H1 (cell line): ENCODE measurements at regions not wholly inside any gene's neighbourhood (a gene's known extent, or its start where the extent isn't known, plus 50 kb on each side); places are given as distances from the start of the nearest gene placed in this dataset.

Source experiments
- CTCF ChIA-PET: fragments of 300-600 bp; sonication (Branson Sonifier 250); formaldehyde crosslinking; loops from one replicate; lab custom pipeline; 2021; ENCODE audit not compliant: partially characterized antibody; lab: Charles Lee
- POLR2A ChIA-PET: fragments of 300-600 bp; sonication (Branson Sonifier 250); formaldehyde crosslinking; loops from one replicate; lab custom pipeline; 2021; ENCODE audit warnings: inconsistent platforms; ENCODE audit not compliant: partially characterized antibody; lab: Charles Lee
- DNase-seq, 2 experiments: peaks; one replicate each; pipeline versions ENCODE4 v3.0.0 to v3.0.0-alpha.2; 2010 to 2022; ENCODE audit warnings: low spot score in 2 of 2, low read depth in 1 of 2, mixed read lengths in 1 of 2
- FAIRE-seq: peaks from 2 replicates; lab custom pipeline; 2011; peaks lifted over from hg19 to GRCh38; lab: Jason Lieb, UNC
- H2AFZ ChIP-seq: 2 replicates; pipeline ENCODE4 v1.8.1; 2012; ENCODE audit warnings: low read length, inconsistent platforms
- H2AK5ac ChIP-seq: 2 replicates; pipeline ENCODE4 v1.6.1; 2013; ENCODE audit warnings: low read depth, low read length
- H2BK120ac ChIP-seq: replicated peaks from 2 replicates; pipeline ENCODE3; 2013; ENCODE audit warnings: low read depth, low read length, inconsistent platforms
- H2BK12ac ChIP-seq: 2 replicates; pipeline ENCODE4 v1.6.1; 2013; ENCODE audit warnings: low read depth, low read length
- H2BK15ac ChIP-seq: 2 replicates; pipeline ENCODE4 v1.6.1; 2013; ENCODE audit warnings: low read length
- H2BK20ac ChIP-seq: 2 replicates; pipeline ENCODE4 v1.6.1; 2013; ENCODE audit warnings: low read length
- H2BK5ac ChIP-seq: 2 replicates; pipeline ENCODE4 v1.6.1; 2013; ENCODE audit warnings: low read depth, low read length
- H3K14ac ChIP-seq: 2 replicates; pipeline ENCODE4 v1.6.1; 2013; ENCODE audit warnings: inconsistent platforms; ENCODE audit not compliant: insufficient read length
- H3K18ac ChIP-seq: 2 replicates; pipeline ENCODE4 v1.6.1; 2013; ENCODE audit warnings: low read length; ENCODE audit errors: extremely low read depth
- H3K23ac ChIP-seq: 2 replicates; pipeline ENCODE4 v1.6.1; 2013; ENCODE audit warnings: inconsistent platforms; ENCODE audit not compliant: insufficient read length
- H3K23me2 ChIP-seq: 2 replicates; pipeline ENCODE4 v1.6.1; 2013; ENCODE audit warnings: low read depth, low read length
- H3K27ac ChIP-seq: 2 replicates; pipeline ENCODE4 v1.6.1; 2011; ENCODE audit warnings: low read depth, low read length, inconsistent platforms
- H3K27me3 ChIP-seq, 4 experiments: replicated peaks in 1 of 4; 1 replicate in 1 of 4; 2 replicates in 3 of 4; pipeline versions ENCODE4 v1.6.1 to v1.8.1; 2011 to 2013; ENCODE audit warnings: low read length in 3 of 4, mild to moderate bottlenecking in 3 of 4, inconsistent platforms in 2 of 4, mixed read lengths in 2 of 4, moderate library complexity in 1 of 4; ENCODE audit not compliant: control insufficient read depth in 3 of 4, insufficient read depth in 3 of 4; ENCODE audit errors: extremely low read depth in 1 of 4
- H3K36me3 ChIP-seq, 4 experiments: 2 replicates each; pipeline versions ENCODE4 v1.6.1 to v1.8.1; 2011 to 2013; ENCODE audit warnings: mild to moderate bottlenecking in 4 of 4, low read length in 3 of 4, moderate library complexity in 2 of 4, control low read depth in 1 of 4, inconsistent platforms in 1 of 4; ENCODE audit not compliant: insufficient read depth in 4 of 4, control insufficient read depth in 2 of 4
- H3K4ac ChIP-seq: replicated peaks from 2 replicates; pipeline ENCODE3; 2013; ENCODE audit warnings: low read length, low read depth, mixed read lengths, inconsistent platforms; ENCODE audit not compliant: insufficient read length
- H3K4me1 ChIP-seq, 4 experiments: replicated peaks in 1 of 4; 1 replicate in 1 of 4; 2 replicates in 3 of 4; pipeline versions ENCODE4 v1.6.1 to v1.8.1; 2011 to 2013; ENCODE audit warnings: low read length in 3 of 4, inconsistent platforms in 2 of 4, mixed read lengths in 1 of 4; ENCODE audit not compliant: insufficient read depth in 4 of 4, control insufficient read depth in 3 of 4
- H3K4me2 ChIP-seq, 2 experiments: 2 replicates each; pipeline versions ENCODE4 v1.6.1 to v1.8.1; 2011 to 2013; ENCODE audit warnings: low read depth in 2 of 2, low read length in 2 of 2, control low read depth in 1 of 2, inconsistent platforms in 1 of 2, mild to moderate bottlenecking in 1 of 2; ENCODE audit not compliant: insufficient read depth in 1 of 2
- H3K4me3 ChIP-seq, 4 experiments: fragments of 200-600, 300-600 bp in 1 of 4; sonication (generic), shearing (Covaris generic), sonication (Bioruptor Twin) in 1 of 4; 2 replicates each; pipeline versions ENCODE4 v1.5.1 to v1.8.1; 2011 to 2016; ENCODE audit warnings: low read length in 4 of 4, low read depth in 3 of 4, control low read depth in 2 of 4, inconsistent platforms in 2 of 4, mild to moderate bottlenecking in 2 of 4, mixed read lengths in 1 of 4, moderate library complexity in 1 of 4; ENCODE audit not compliant: insufficient read depth in 2 of 4; ENCODE audit errors: extremely low read depth in 1 of 4
- H3K56ac ChIP-seq: replicated peaks from 2 replicates; pipeline ENCODE3; 2013; ENCODE audit warnings: low read depth, mild to moderate bottlenecking, mixed read lengths, low read length, inconsistent platforms; ENCODE audit not compliant: insufficient read length
- H3K79me1 ChIP-seq: 2 replicates; pipeline ENCODE4 v1.6.1; 2013; ENCODE audit warnings: low read depth, low read length, control low read depth
- H3K79me2 ChIP-seq, 2 experiments: 2 replicates each; pipeline versions ENCODE4 v1.6.1 to v1.8.1; 2012 to 2013; ENCODE audit warnings: low read length in 2 of 2, mild to moderate bottlenecking in 2 of 2, inconsistent platforms in 1 of 2; ENCODE audit not compliant: insufficient read depth in 2 of 2, control insufficient read depth in 1 of 2
- H3K9ac ChIP-seq, 4 experiments: replicated peaks in 1 of 4; 1 replicate in 1 of 4; 2 replicates in 3 of 4; pipeline versions ENCODE4 v1.6.1 to v1.8.1; 2011 to 2013; ENCODE audit warnings: low read depth in 3 of 4, low read length in 3 of 4, control low read depth in 2 of 4, mild to moderate bottlenecking in 2 of 4, moderate library complexity in 2 of 4, inconsistent platforms in 1 of 4; ENCODE audit errors: extremely low read depth in 1 of 4
- H3K9me3 ChIP-seq, 2 experiments: 2 replicates each; pipeline versions ENCODE4 v1.6.1 to v1.8.1; 2012 to 2013; ENCODE audit warnings: mild to moderate bottlenecking in 2 of 2, moderate library complexity in 2 of 2, control low read depth in 1 of 2, inconsistent platforms in 1 of 2, low read depth in 1 of 2, low read length in 1 of 2, mixed read lengths in 1 of 2; ENCODE audit not compliant: insufficient read depth in 2 of 2
- H4K20me1 ChIP-seq, 2 experiments: replicated peaks in 1 of 2; 2 replicates each; pipeline versions ENCODE3 to v1.8.1; 2011 to 2013; ENCODE audit warnings: inconsistent platforms in 2 of 2, low read length in 2 of 2, mild to moderate bottlenecking in 1 of 2; ENCODE audit not compliant: insufficient read depth in 2 of 2, control insufficient read depth in 1 of 2
- H4K5ac ChIP-seq: 2 replicates; pipeline ENCODE4 v1.6.1; 2013; ENCODE audit warnings: low read length, low read depth, mixed read lengths, inconsistent platforms; ENCODE audit not compliant: insufficient read length
- H4K8ac ChIP-seq: 2 replicates; pipeline ENCODE4 v1.8.0; 2013; ENCODE audit warnings: mild to moderate bottlenecking, moderate library complexity, low read length, inconsistent platforms; ENCODE audit not compliant: insufficient read depth; ENCODE audit errors: extremely low read depth
- H4K91ac ChIP-seq: replicated peaks from 2 replicates; pipeline ENCODE3; 2013; ENCODE audit warnings: low read length, mixed read lengths, inconsistent platforms; ENCODE audit not compliant: insufficient read length
- BACH1 ChIP-seq: IDR thresholded peaks from 2 replicates; pipeline ENCODE4 v1.6.1; 2012; ENCODE audit warnings: low read length, improper control_type of control experiment
- GTF2F1 ChIP-seq: IDR thresholded peaks from 2 replicates; pipeline ENCODE4 v1.6.1; 2012; ENCODE audit warnings: low read depth, low read length, improper control_type of control experiment, borderline replicate concordance
- MAFK ChIP-seq: IDR thresholded peaks from 2 replicates; pipeline ENCODE4 v1.6.1; 2012; ENCODE audit warnings: low read depth, mild to moderate bottlenecking, improper control_type of control experiment, low read length
- NANOG ChIP-seq: IDR thresholded peaks from 2 replicates; pipeline ENCODE4 v1.6.1; 2011; ENCODE audit warnings: low read length, low read depth, mild to moderate bottlenecking, inconsistent platforms; ENCODE audit not compliant: insufficient read depth, poor library complexity, severe bottlenecking
- PHF8 ChIP-seq: fragments of 200-600 bp; sonication (generic); conservative IDR thresholded peaks from 2 replicates; pipeline ENCODE4 v1.7.1; 2012; ENCODE audit warnings: low read depth, mild to moderate bottlenecking, inconsistent platforms, low read length, moderate library complexity
- RFX5 ChIP-seq: IDR thresholded peaks from 2 replicates; pipeline ENCODE4 v1.6.1; 2011; ENCODE audit warnings: low read depth, low read length, improper control_type of control experiment, borderline replicate concordance
- RNF2 ChIP-seq: fragments of 200-900, 300-1000 bp; sonication (generic); IDR thresholded peaks from 2 replicates; pipeline ENCODE4 v1.7.1; 2016; ENCODE audit warnings: borderline replicate concordance, low read depth, mild to moderate bottlenecking, antibody characterized with exemption, low read length; ENCODE audit not compliant: poor library complexity, severe bottlenecking; ENCODE audit errors: missing control alignments
- SIN3A ChIP-seq, 2 experiments: IDR thresholded peaks in 1 of 2; conservative IDR thresholded peaks in 1 of 2; 2 replicates each; pipeline ENCODE4 v1.6.1; 2011 to 2012; ENCODE audit warnings: low read length in 2 of 2, improper control_type of control experiment in 1 of 2, low read depth in 1 of 2, mild to moderate bottlenecking in 1 of 2
- SIX5 ChIP-seq: IDR thresholded peaks from 2 replicates; pipeline ENCODE4 v1.6.1; 2011; ENCODE audit warnings: mild to moderate bottlenecking, low read depth, low read length
- SP2 ChIP-seq: IDR thresholded peaks from 2 replicates; pipeline ENCODE4 v1.6.1; 2012; ENCODE audit warnings: mild to moderate bottlenecking, low read length, inconsistent platforms
- TAF1 ChIP-seq: IDR thresholded peaks from 2 replicates; pipeline ENCODE4 v1.6.1; 2011; ENCODE audit warnings: mild to moderate bottlenecking, low read depth, low read length
- TAF7 ChIP-seq: optimal IDR thresholded peaks from 2 replicates; pipeline ENCODE3; 2011; ENCODE audit warnings: low read depth, mild to moderate bottlenecking, inconsistent platforms, low read length, moderate library complexity, borderline replicate concordance
- TEAD4 ChIP-seq: IDR thresholded peaks from 2 replicates; pipeline ENCODE4 v1.6.1; 2012; ENCODE audit warnings: low read depth, low read length, inconsistent platforms, mixed read lengths
- WGBS, 2 experiments: shearing (Covaris generic) in 1 of 2; methylation state at CpG; one replicate each; pipeline versions ENCODE4 v1.1.6 to v1.1.7; 2013 to 2015; ENCODE audit warnings: low lambda C conversion rate in 2 of 2, mixed read lengths in 2 of 2, inconsistent platforms in 1 of 2, low coverage in 1 of 2, missing lambda C conversion rate in 1 of 2; ENCODE audit not compliant: insufficient replicate concordance in 2 of 2, insufficient coverage in 1 of 2, insufficient read length in 1 of 2; ENCODE audit errors: extremely low coverage in 1 of 2, missing lambda C conversion rate in 1 of 2; 5-methylcytosine and 5-hydroxymethylcytosine counted together

- POLR2A ChIA-PET = no interaction called here
- Histone ChIP-seq H4K5ac (no peak overlapping the region), H2BK5ac (no peak overlapping the region), H3K23ac (no peak overlapping the region), H3K27me3 (no peaks in the 10 kb centered on the region), H3K14ac (no peak overlapping the region), H4K20me1 (no peaks in the 10 kb centered on the region), H3K9ac (no peak overlapping the region), H2BK15ac (no peak overlapping the region), H3K56ac (no peak overlapping the region), H3K4me3 (no peak overlapping the region), H2AK5ac (no peak overlapping the region), H3K4me2 (no peak overlapping the region), H3K9me3 (no peaks in the 10 kb centered on the region; a peak in 1 of 4 replicates), H3K36me3 (no peaks in the 10 kb centered on the region), H3K4me1 (no peaks in the 10 kb centered on the region), H3K27ac (no peak overlapping the region), H2BK120ac (no peak overlapping the region), H2BK20ac (no peak overlapping the region), H3K23me2 (no peaks in the 10 kb centered on the region), H3K79me1 (no peaks in the 10 kb centered on the region), H2AFZ (peak overlapping the region; percentile 14; the same call in 1 of the 2 replicates), H2BK12ac (no peak overlapping the region), H4K91ac (no peak overlapping the region), H3K79me2 (no peaks in the 10 kb centered on the region), H3K4ac (no peak overlapping the region), H3K18ac (no peak overlapping the region), H4K8ac (no peak overlapping the region)
- CTCF ChIA-PET = no interaction called here
- no peak for DNase-seq
- FAIRE-seq = no peak
- WGBS, 2 experiments = 84% methylated on average over 4 of the region's 4 CpGs; no CpG with 5 or more reads in 1 of the 2 experiments
- TF ChIP-seq PHF8 (no peak), RFX5 (no peak), SP2 (no peak), RNF2 (no peak), TAF7 (no peak), GTF2F1 (no peak), SIN3A (conservative IDR thresholded peaks at IDR 0.05 in 1 of 2, IDR thresholded peaks at IDR 0.05 in 1 of 2; ENCODE audit: low read depth in 1 of 2, low read length in 2 of 2) (no peak), NANOG (no peak), MAFK (no peak), TEAD4 (no peak), TAF1 (no peak), BACH1 (no peak), SIX5 (no peak)
Measured at GRCh38 chr4:129852434-129852833, 756.5 kb downstream of the C4orf33 start.
